HCT116 (cell line): ENCODE measurements at regions not wholly inside any gene's neighbourhood (a gene's known extent, or its start where the extent isn't known, plus 50 kb on each side); places are given as distances from the start of the nearest gene placed in this dataset.

Experiments
- ATAC-seq: fragments of 200-7000 bp; cut with Tn5 transposase; 2 replicates; pipeline ENCODE4 v1.9.1; 2020; ENCODE audit warnings: mild to moderate bottlenecking, moderate library complexity
- BruUV-seq: library from RNA; stranded (reverse); fragments of 400-500 nt; replicated peaks from 2 replicates; lab custom pipeline; 2021; lab: Mats Ljungman, UMichigan
- CTCF ChIA-PET: fragments of 300-600 bp; sonication (Branson Sonifier 250); formaldehyde crosslinking; loops from one replicate; lab custom pipeline; 2021; ENCODE audit warnings: antibody characterized with exemption; lab: Charles Lee
- POLR2A ChIA-PET: fragments of 300-600, 350-600 bp; sonication (Branson Sonifier 250); formaldehyde crosslinking; loops from one replicate; lab custom pipeline; 2021; ENCODE audit warnings: antibody characterized with exemption; lab: Charles Lee
- RAD21 ChIA-PET, 2 experiments: fragments of 300-600 bp; sonication (Branson Sonifier 250); formaldehyde crosslinking; loops; one replicate each; lab custom pipeline; 2023; ENCODE audit warnings: low total read pairs in 2 of 2; ENCODE audit not compliant: uncharacterized antibody in 2 of 2, unreplicated experiment in 2 of 2, low non-redundant PET in 1 of 2; lab: Charles Lee
- DNase-seq: peaks from one replicate; pipeline ENCODE4 v3.0.0-alpha.2; 2010; ENCODE audit warnings: low read depth, low spot score
- H2AFZ ChIP-seq: fragments of 200-600 bp; shearing (Covaris generic), sonication (generic); 2 replicates; pipeline ENCODE4 v1.6.1; 2017; ENCODE audit warnings: low read depth, mixed run types, mixed read lengths, antibody characterized with exemption, low read length; ENCODE audit not compliant: poor library complexity, severe bottlenecking
- H3K27ac ChIP-seq: 2 replicates; pipeline ENCODE4 v1.5.1; 2012; ENCODE audit warnings: low read depth, low read length
- H3K27me3 ChIP-seq: fragments of 200-600 bp; sonication (generic); 2 replicates; pipeline ENCODE4 v1.6.1; 2016; ENCODE audit warnings: mixed run types, low read length, mixed read lengths; ENCODE audit not compliant: insufficient read depth
- H3K36me3 ChIP-seq, 2 experiments: fragments of 200-500 bp in 1 of 2; fragments of 200-600 bp in 1 of 2; sonication (Bioruptor generic) in 1 of 2; sonication (generic) in 1 of 2; 2 replicates each; pipeline versions ENCODE4 v1.5.1 to v1.6.1; 2014 to 2016; ENCODE audit warnings: low read length in 2 of 2, inconsistent platforms in 1 of 2, mixed read lengths in 1 of 2, mixed run types in 1 of 2; ENCODE audit not compliant: insufficient read depth in 2 of 2, control insufficient read depth in 1 of 2
- H3K4me1 ChIP-seq, 2 experiments: fragments of 200-600 bp in 1 of 2; sonication (generic) in 1 of 2; 2 replicates each; pipeline versions ENCODE4 v1.5.1 to v1.6.1; 2012 to 2017; ENCODE audit warnings: low read length in 2 of 2, inconsistent platforms in 1 of 2, mild to moderate bottlenecking in 1 of 2, mixed read lengths in 1 of 2, mixed run types in 1 of 2, moderate library complexity in 1 of 2; ENCODE audit not compliant: insufficient read depth in 2 of 2, control insufficient read depth in 1 of 2
- H3K4me2 ChIP-seq: fragments of 200-600 bp; sonication (generic); 2 replicates; pipeline ENCODE4 v1.6.1; 2017; ENCODE audit warnings: mixed run types, low read length, mixed read lengths
- H3K4me3 ChIP-seq, 2 experiments: fragments of 200-600 bp in 1 of 2; sonication (generic) in 1 of 2; replicated peaks in 1 of 2; 2 replicates each; pipeline ENCODE4 v1.5.1; 2011 to 2016; ENCODE audit warnings: low read length in 2 of 2, control low read depth in 1 of 2, low read depth in 1 of 2, mild to moderate bottlenecking in 1 of 2, mixed read lengths in 1 of 2, mixed run types in 1 of 2
- H3K79me2 ChIP-seq: fragments of 200-600 bp; sonication (generic); 2 replicates; pipeline ENCODE4 v1.6.1; 2017; ENCODE audit warnings: mild to moderate bottlenecking, mixed run types, low read length, moderate library complexity, mixed read lengths; ENCODE audit not compliant: insufficient read depth
- H3K9ac ChIP-seq: fragments of 200-600 bp; sonication (generic); 2 replicates; pipeline ENCODE4 v1.6.1; 2016; ENCODE audit warnings: low read length, mixed read lengths
- H3K9me2 ChIP-seq: fragments of 200-600 bp; sonication (generic), shearing (Covaris generic); 2 replicates; pipeline ENCODE4 v1.6.1; 2017; ENCODE audit warnings: mixed run types, mild to moderate bottlenecking, moderate library complexity; ENCODE audit not compliant: insufficient read depth
- H3K9me3 ChIP-seq, 2 experiments: fragments of 200-500 bp in 1 of 2; fragments of 200-600 bp in 1 of 2; sonication (Bioruptor generic) in 1 of 2; sonication (generic) in 1 of 2; 2 replicates each; pipeline ENCODE4 v1.6.1; 2014 to 2017; ENCODE audit warnings: low read length in 2 of 2, mixed read lengths in 2 of 2, inconsistent platforms in 1 of 2, low read depth in 1 of 2, mild to moderate bottlenecking in 1 of 2, mixed run types in 1 of 2, moderate library complexity in 1 of 2; ENCODE audit not compliant: control insufficient read depth in 1 of 2, insufficient read depth in 1 of 2
- H4K20me1 ChIP-seq: fragments of 200-600 bp; sonication (generic), shearing (Covaris generic); 2 replicates; pipeline ENCODE4 v1.6.1; 2017; ENCODE audit warnings: mixed run types, mild to moderate bottlenecking, moderate library complexity; ENCODE audit not compliant: insufficient read depth
- EGR1 ChIP-seq: IDR thresholded peaks from 2 replicates; pipeline ENCODE4 v1.6.1; 2012; ENCODE audit warnings: low read depth
- EZH2 ChIP-seq: fragments of 200-600 bp; sonication (generic); IDR thresholded peaks from 2 replicates; pipeline ENCODE4 v1.6.1; 2017; ENCODE audit warnings: antibody characterized with exemption, mixed run types
- FOSL1 ChIP-seq: IDR thresholded peaks from 2 replicates; pipeline ENCODE4 v1.6.1; 2012; ENCODE audit warnings: low read depth
- POLR2A ChIP-seq: IDR thresholded peaks from 2 replicates; pipeline ENCODE4 v1.7.0; 2011; ENCODE audit warnings: borderline replicate concordance; ENCODE audit not compliant: insufficient read depth, insufficient read length; ENCODE audit errors: extremely low read depth
- RAD21 ChIP-seq: IDR thresholded peaks from 2 replicates; pipeline ENCODE4 v1.6.1; 2012; ENCODE audit warnings: low read depth, mild to moderate bottlenecking
- TCF7L2 ChIP-seq: IDR thresholded peaks from 2 replicates; pipeline ENCODE4 v1.7.0; 2011; ENCODE audit warnings: borderline replicate concordance, inconsistent platforms; ENCODE audit not compliant: insufficient read depth, insufficient read length; ENCODE audit errors: extremely low read depth
- ZFX ChIP-seq: fragments of 450-650 bp; IDR thresholded peaks from 2 replicates; pipeline ENCODE4 v1.6.1; 2017
- intact Hi-C: fragments of 100-400 bp; cut with micrococcal nuclease; formaldehyde crosslinking; loops from 2 replicates; pipeline ENCODE4 v1.10.0; 2022
- TF ChIP-seq, protein P1 (sequence below): IDR thresholded peaks from 2 replicates; pipeline ENCODE4 v1.6.1; 2012
- TF ChIP-seq, protein P2 (sequence below): IDR thresholded peaks from 2 replicates; pipeline ENCODE4 v1.6.1; 2011; ENCODE audit warnings: mild to moderate bottlenecking, low read length, moderate library complexity; ENCODE audit not compliant: insufficient replicate concordance; ENCODE audit errors: extremely low read depth
- TF ChIP-seq, protein P3 (sequence below), 3 experiments: fragments of 200-600 bp in 1 of 3; sonication (generic) in 1 of 3; IDR thresholded peaks in 2 of 3; conservative IDR thresholded peaks in 1 of 3; 2 replicates each; pipeline ENCODE4 v1.5.1; 2012 to 2017; ENCODE audit warnings: low read depth in 2 of 3, low read length in 2 of 3, antibody characterized with exemption in 1 of 3, borderline replicate concordance in 1 of 3, control low read depth in 1 of 3, mild to moderate bottlenecking in 1 of 3, mixed read lengths in 1 of 3, mixed run types in 1 of 3, moderate library complexity in 1 of 3; ENCODE audit not compliant: insufficient read depth in 1 of 3
- TF ChIP-seq, protein P4 (sequence below): IDR thresholded peaks from 2 replicates; pipeline ENCODE4 v1.6.1; 2012; ENCODE audit warnings: low read depth

DNA sequence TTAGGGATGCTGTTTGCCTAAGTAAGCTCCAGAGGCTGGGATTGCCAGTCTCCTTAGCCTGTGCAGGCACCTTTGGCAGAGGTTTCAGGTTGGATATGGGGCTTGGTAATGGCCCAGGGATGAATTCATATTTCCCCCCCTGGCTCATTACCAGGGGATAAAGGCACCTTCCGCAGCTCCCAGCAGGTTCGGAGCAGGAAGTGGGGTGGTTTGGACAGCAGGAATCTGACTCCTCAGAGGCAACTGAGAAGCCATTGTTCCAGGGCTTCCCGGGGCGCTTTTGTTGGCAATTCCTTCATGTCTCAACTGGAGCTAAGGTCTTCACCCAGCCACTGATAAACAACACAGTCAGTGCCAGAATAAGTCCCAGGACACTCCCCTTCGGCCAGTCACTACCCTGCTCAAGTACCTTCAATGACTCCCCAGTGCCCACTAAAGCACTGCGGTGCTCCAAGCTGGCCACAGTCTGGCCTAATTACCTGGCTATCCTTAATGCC, 85.3 kb upstream of the SLC6A6 start:
- Histone ChIP-seq H4K20me1 (no peaks in the 10 kb centered on the region), H3K27me3 (peaks cover 33% of the 10 kb centered on the region), H3K4me2 (no peak overlapping the region), H3K27ac (no peak overlapping the region), H3K4me3 (no peak overlapping the region), H3K9ac (no peak overlapping the region), H3K4me1 (peaks cover 0 to 11% of the 10 kb centered on the region in 2 experiments; a peak in 2 of 4 replicates), H3K9me3 (no peaks in the 10 kb centered on the region), H3K79me2 (no peaks in the 10 kb centered on the region), H2AFZ (no peak overlapping the region), H3K9me2 (no peaks in the 10 kb centered on the region), H3K36me3 (no peaks in the 10 kb centered on the region)
- RAD21 ChIA-PET, result no interaction called here
- TF ChIP-seq, protein P1, sequence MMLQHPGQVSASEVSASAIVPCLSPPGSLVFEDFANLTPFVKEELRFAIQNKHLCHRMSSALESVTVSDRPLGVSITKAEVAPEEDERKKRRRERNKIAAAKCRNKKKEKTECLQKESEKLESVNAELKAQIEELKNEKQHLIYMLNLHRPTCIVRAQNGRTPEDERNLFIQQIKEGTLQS, result no peak
- TF ChIP-seq TCF7L2, result no peak
- POLR2A ChIA-PET, result no interaction called here
- no peak for DNase-seq
- BruUV-seq, result no TSS peak
- no peak for ATAC-seq
- CTCF ChIA-PET, result no interaction called here
- intact Hi-C loops, result no loop called here

DNA sequence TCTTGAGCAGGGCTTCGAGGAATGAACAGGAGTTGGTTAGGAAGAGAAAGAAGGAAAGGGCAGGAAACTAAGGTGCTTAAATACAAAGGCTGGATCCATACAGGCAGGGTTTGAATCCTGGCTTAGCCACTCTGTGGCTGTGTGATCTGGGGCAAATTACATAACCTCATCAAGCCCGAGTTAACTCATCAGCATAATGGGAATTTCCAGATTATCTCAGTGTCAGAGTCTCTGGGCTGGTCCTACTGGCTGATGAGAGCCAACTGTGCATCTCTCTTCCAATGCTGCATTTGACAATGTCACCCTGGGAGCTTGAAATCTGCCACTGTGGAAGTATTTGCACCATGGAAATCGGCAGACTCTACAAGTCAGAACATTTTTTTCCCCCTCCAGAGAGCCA, 83.8 kb upstream of the SLC6A6 start:
- no peak overlapping the region for H3K4me3 ChIP-seq
- intact Hi-C loops, result no loop called here
- H3K79me2 ChIP-seq, result no peaks in the 10 kb centered on the region
- ATAC-seq (no peak), DNase-seq (no peak)
- no peaks in the 10 kb centered on the region for H3K9me2 ChIP-seq
- peak overlapping the region; percentile 32 for H2AFZ ChIP-seq
- no peaks in the 10 kb centered on the region for H4K20me1 ChIP-seq
- no peak overlapping the region for H3K27ac ChIP-seq
- H3K4me2 ChIP-seq, result no peak overlapping the region
- ChIA-PET RAD21 (no interaction called here), POLR2A (interaction anchor here (0.7 kb wide), 1 partner anchor 49 kb away, joined by 3 read pairs; no protein-coding TSS in a partner anchor), CTCF (no interaction called here)
- peaks cover 18% of the 10 kb centered on the region for H3K27me3 ChIP-seq
- no TSS peak for BruUV-seq
- H3K9me3 ChIP-seq, result no peaks in the 10 kb centered on the region
- H3K36me3 ChIP-seq, result no peaks in the 10 kb centered on the region
- H3K9ac ChIP-seq, result no peak overlapping the region
- H3K4me1 ChIP-seq, result peaks cover 0 to 15% of the 10 kb centered on the region in 2 experiments; a peak in 2 of 4 replicates
- TF ChIP-seq ZFX (no peak), EZH2 (no peak), RAD21 (no peak), TCF7L2 (no peak), EGR1 (no peak), FOSL1 (no peak), POLR2A (no peak)
- TF ChIP-seq, protein P1, result no peak
- TF ChIP-seq, protein P2, sequence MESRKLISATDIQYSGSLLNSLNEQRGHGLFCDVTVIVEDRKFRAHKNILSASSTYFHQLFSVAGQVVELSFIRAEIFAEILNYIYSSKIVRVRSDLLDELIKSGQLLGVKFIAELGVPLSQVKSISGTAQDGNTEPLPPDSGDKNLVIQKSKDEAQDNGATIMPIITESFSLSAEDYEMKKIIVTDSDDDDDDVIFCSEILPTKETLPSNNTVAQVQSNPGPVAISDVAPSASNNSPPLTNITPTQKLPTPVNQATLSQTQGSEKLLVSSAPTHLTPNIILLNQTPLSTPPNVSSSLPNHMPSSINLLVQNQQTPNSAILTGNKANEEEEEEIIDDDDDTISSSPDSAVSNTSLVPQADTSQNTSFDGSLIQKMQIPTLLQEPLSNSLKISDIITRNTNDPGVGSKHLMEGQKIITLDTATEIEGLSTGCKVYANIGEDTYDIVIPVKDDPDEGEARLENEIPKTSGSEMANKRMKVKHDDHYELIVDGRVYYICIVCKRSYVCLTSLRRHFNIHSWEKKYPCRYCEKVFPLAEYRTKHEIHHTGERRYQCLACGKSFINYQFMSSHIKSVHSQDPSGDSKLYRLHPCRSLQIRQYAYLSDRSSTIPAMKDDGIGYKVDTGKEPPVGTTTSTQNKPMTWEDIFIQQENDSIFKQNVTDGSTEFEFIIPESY, result no peak
- TF ChIP-seq, protein P3, sequence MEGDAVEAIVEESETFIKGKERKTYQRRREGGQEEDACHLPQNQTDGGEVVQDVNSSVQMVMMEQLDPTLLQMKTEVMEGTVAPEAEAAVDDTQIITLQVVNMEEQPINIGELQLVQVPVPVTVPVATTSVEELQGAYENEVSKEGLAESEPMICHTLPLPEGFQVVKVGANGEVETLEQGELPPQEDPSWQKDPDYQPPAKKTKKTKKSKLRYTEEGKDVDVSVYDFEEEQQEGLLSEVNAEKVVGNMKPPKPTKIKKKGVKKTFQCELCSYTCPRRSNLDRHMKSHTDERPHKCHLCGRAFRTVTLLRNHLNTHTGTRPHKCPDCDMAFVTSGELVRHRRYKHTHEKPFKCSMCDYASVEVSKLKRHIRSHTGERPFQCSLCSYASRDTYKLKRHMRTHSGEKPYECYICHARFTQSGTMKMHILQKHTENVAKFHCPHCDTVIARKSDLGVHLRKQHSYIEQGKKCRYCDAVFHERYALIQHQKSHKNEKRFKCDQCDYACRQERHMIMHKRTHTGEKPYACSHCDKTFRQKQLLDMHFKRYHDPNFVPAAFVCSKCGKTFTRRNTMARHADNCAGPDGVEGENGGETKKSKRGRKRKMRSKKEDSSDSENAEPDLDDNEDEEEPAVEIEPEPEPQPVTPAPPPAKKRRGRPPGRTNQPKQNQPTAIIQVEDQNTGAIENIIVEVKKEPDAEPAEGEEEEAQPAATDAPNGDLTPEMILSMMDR (IDR thresholded peaks at IDR 0.05 in 2 of 3, conservative IDR thresholded peaks at IDR 0.05 in 1 of 3; ENCODE audit: borderline replicate concordance in 1 of 3, insufficient read depth in 1 of 3, low read depth in 2 of 3, low read length in 2 of 3), result no peak
- TF ChIP-seq, protein P4, sequence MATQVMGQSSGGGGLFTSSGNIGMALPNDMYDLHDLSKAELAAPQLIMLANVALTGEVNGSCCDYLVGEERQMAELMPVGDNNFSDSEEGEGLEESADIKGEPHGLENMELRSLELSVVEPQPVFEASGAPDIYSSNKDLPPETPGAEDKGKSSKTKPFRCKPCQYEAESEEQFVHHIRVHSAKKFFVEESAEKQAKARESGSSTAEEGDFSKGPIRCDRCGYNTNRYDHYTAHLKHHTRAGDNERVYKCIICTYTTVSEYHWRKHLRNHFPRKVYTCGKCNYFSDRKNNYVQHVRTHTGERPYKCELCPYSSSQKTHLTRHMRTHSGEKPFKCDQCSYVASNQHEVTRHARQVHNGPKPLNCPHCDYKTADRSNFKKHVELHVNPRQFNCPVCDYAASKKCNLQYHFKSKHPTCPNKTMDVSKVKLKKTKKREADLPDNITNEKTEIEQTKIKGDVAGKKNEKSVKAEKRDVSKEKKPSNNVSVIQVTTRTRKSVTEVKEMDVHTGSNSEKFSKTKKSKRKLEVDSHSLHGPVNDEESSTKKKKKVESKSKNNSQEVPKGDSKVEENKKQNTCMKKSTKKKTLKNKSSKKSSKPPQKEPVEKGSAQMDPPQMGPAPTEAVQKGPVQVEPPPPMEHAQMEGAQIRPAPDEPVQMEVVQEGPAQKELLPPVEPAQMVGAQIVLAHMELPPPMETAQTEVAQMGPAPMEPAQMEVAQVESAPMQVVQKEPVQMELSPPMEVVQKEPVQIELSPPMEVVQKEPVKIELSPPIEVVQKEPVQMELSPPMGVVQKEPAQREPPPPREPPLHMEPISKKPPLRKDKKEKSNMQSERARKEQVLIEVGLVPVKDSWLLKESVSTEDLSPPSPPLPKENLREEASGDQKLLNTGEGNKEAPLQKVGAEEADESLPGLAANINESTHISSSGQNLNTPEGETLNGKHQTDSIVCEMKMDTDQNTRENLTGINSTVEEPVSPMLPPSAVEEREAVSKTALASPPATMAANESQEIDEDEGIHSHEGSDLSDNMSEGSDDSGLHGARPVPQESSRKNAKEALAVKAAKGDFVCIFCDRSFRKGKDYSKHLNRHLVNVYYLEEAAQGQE, result no peak
